GM23338 (cell line): ENCODE measurements at regions not wholly inside any gene's neighbourhood (a gene's known extent, or its start where the extent isn't known, plus 50 kb on each side); places are given as distances from the start of the nearest gene placed in this dataset.

Source experiments
- ATAC-seq: fragments of 200-7000 bp; cut with Tn5 transposase; 3 replicates; pipeline ENCODE4 v1.9.1; 2020
- DNase-seq: peaks from one replicate; pipeline ENCODE4 v3.0.0-alpha.2; 2015; ENCODE audit warnings: low spot score
- H2AFZ ChIP-seq: fragments of 200-600 bp; sonication (generic); 2 replicates; pipeline ENCODE4 v1.8.0; 2016; ENCODE audit warnings: antibody characterized with exemption, mild to moderate bottlenecking, moderate library complexity
- H3F3A ChIP-seq: fragments of 200-600 bp; sonication (generic); replicated peaks from 2 replicates; pipeline ENCODE4 v1.8.0; 2017; ENCODE audit warnings: antibody characterized with exemption, mixed run types, low read depth
- H3K27ac ChIP-seq: fragments of 200-600 bp; sonication (generic); 2 replicates; pipeline ENCODE4 v1.6.1; 2016; ENCODE audit warnings: low read depth
- H3K27me3 ChIP-seq: fragments of 200-600 bp; sonication (generic); 2 replicates; pipeline ENCODE4 v1.8.0; 2016; ENCODE audit warnings: mild to moderate bottlenecking, mixed run types, moderate library complexity; ENCODE audit not compliant: insufficient read depth
- H3K36me3 ChIP-seq: fragments of 200-600 bp; sonication (generic); 2 replicates; pipeline ENCODE4 v1.8.0; 2016; ENCODE audit warnings: mild to moderate bottlenecking; ENCODE audit not compliant: insufficient read depth
- H3K4me1 ChIP-seq: fragments of 200-600 bp; sonication (generic); 2 replicates; pipeline ENCODE4 v1.8.0; 2016; ENCODE audit warnings: mild to moderate bottlenecking, moderate library complexity; ENCODE audit not compliant: insufficient read depth
- H3K4me2 ChIP-seq: fragments of 200-600 bp; sonication (generic); 2 replicates; pipeline ENCODE4 v1.7.1; 2017; ENCODE audit warnings: mixed run types
- H3K4me3 ChIP-seq: fragments of 200-600 bp; sonication (generic); 2 replicates; pipeline ENCODE4 v1.6.1; 2016; ENCODE audit warnings: mixed run types
- H3K79me2 ChIP-seq: fragments of 200-600 bp; sonication (generic); replicated peaks from 2 replicates; pipeline ENCODE4 v1.8.0; 2017; ENCODE audit warnings: mild to moderate bottlenecking; ENCODE audit not compliant: insufficient read depth
- H3K9me2 ChIP-seq: fragments of 200-600 bp; sonication (generic); 2 replicates; pipeline ENCODE4 v1.8.0; 2017; ENCODE audit not compliant: insufficient read depth
- H4K20me1 ChIP-seq: fragments of 200-600 bp; sonication (generic); replicated peaks from 2 replicates; pipeline ENCODE4 v1.8.0; 2017; ENCODE audit warnings: mild to moderate bottlenecking; ENCODE audit not compliant: insufficient read depth
- H3K27ac Mint-ChIP-seq: 2 replicates; pipeline ENCODE4 v1.8.0; 2020; ENCODE audit warnings: inconsistent platforms, mild to moderate bottlenecking, moderate library complexity, mixed read lengths
- H3K27me3 Mint-ChIP-seq: 3 replicates; pipeline ENCODE4 v1.8.0; 2022; ENCODE audit warnings: low read depth, mild to moderate bottlenecking, moderate library complexity, mixed read lengths, inconsistent platforms; ENCODE audit not compliant: insufficient read depth, poor library complexity
- H3K36me3 Mint-ChIP-seq: 3 replicates; pipeline ENCODE4 v1.8.0; 2021; ENCODE audit warnings: low read depth, mild to moderate bottlenecking, inconsistent platforms, moderate library complexity, mixed read lengths
- H3K4me1 Mint-ChIP-seq: 3 replicates; pipeline ENCODE4 v1.8.0; 2020; ENCODE audit warnings: mild to moderate bottlenecking, inconsistent platforms, mixed read lengths
- H3K4me3 Mint-ChIP-seq: 3 replicates; pipeline ENCODE4 v1.8.0; 2021; ENCODE audit warnings: moderate library complexity, mild to moderate bottlenecking, inconsistent platforms, mixed read lengths
- H3K9me3 Mint-ChIP-seq: 3 replicates; pipeline ENCODE4 v1.8.0; 2020; ENCODE audit warnings: moderate library complexity, mild to moderate bottlenecking, inconsistent platforms, mixed read lengths
- EZH2 ChIP-seq: fragments of 200-600 bp; sonication (generic); IDR thresholded peaks from one replicate; pipeline ENCODE4 v1.8.0; 2017; ENCODE audit warnings: antibody characterized with exemption, mild to moderate bottlenecking, low read depth; ENCODE audit not compliant: unreplicated experiment
- EZH2phosphoT487 ChIP-seq: fragments of 200-600 bp; sonication (generic); IDR thresholded peaks from one replicate; pipeline ENCODE4 v1.8.1; 2018; ENCODE audit warnings: antibody characterized with exemption; ENCODE audit not compliant: unreplicated experiment
- JUNB ChIP-seq: IDR thresholded peaks from one replicate; pipeline ENCODE4 v1.6.1; 2016; ENCODE audit warnings: antibody characterized with exemption; ENCODE audit not compliant: unreplicated experiment
- NANOG ChIP-seq: IDR thresholded peaks from 2 replicates; pipeline ENCODE4 v1.6.1; 2016; ENCODE audit warnings: antibody characterized with exemption, borderline replicate concordance
- POLR2AphosphoS5 ChIP-seq: IDR thresholded peaks from 2 replicates; pipeline ENCODE4 v1.6.1; 2016; ENCODE audit warnings: antibody characterized with exemption, low read depth
- STAT1 ChIP-seq: IDR thresholded peaks from one replicate; pipeline ENCODE4 v1.6.1; 2016; ENCODE audit warnings: antibody characterized with exemption; ENCODE audit not compliant: unreplicated experiment
- ZNF114 ChIP-seq: fragments of 250-450 bp; sonication (Bioruptor Pico); IDR thresholded peaks from 2 replicates; pipeline ENCODE4 v1.5.0; 2020; ENCODE audit warnings: mild to moderate bottlenecking, moderate library complexity
- ZNF331 ChIP-seq: fragments of 250-450 bp; sonication (Bioruptor Pico); IDR thresholded peaks from 2 replicates; pipeline ENCODE4 v1.5.0; 2020; ENCODE audit warnings: low read depth, mild to moderate bottlenecking, moderate library complexity
- TF ChIP-seq, protein P1 (sequence below): IDR thresholded peaks from one replicate; pipeline ENCODE4 v1.6.1; 2018; ENCODE audit warnings: antibody characterized with exemption; ENCODE audit not compliant: unreplicated experiment
- TF ChIP-seq, protein P2 (sequence below): IDR thresholded peaks from 2 replicates; pipeline ENCODE4 v1.6.1; 2016; ENCODE audit warnings: antibody characterized with exemption

DNA sequence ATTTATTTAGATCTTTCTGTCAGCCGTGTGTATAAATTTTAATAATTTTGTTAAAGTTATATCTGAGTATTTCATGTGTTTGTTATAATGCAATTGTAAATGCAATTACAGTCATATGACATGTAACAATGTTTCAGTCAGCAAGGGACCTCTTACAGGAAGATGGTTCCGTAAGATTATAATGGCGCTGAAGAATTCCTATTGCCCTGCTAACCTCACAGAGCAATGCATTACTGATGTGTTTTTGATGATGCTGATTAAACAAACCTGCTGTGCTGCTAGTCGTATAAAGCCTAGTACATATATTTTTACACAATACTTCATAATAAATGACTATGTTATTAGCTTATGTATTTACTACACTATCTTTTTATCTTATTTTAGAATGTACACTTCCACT lies 1166.4 kb downstream of the CDH12 start (continued):
- TF ChIP-seq, protein P1, sequence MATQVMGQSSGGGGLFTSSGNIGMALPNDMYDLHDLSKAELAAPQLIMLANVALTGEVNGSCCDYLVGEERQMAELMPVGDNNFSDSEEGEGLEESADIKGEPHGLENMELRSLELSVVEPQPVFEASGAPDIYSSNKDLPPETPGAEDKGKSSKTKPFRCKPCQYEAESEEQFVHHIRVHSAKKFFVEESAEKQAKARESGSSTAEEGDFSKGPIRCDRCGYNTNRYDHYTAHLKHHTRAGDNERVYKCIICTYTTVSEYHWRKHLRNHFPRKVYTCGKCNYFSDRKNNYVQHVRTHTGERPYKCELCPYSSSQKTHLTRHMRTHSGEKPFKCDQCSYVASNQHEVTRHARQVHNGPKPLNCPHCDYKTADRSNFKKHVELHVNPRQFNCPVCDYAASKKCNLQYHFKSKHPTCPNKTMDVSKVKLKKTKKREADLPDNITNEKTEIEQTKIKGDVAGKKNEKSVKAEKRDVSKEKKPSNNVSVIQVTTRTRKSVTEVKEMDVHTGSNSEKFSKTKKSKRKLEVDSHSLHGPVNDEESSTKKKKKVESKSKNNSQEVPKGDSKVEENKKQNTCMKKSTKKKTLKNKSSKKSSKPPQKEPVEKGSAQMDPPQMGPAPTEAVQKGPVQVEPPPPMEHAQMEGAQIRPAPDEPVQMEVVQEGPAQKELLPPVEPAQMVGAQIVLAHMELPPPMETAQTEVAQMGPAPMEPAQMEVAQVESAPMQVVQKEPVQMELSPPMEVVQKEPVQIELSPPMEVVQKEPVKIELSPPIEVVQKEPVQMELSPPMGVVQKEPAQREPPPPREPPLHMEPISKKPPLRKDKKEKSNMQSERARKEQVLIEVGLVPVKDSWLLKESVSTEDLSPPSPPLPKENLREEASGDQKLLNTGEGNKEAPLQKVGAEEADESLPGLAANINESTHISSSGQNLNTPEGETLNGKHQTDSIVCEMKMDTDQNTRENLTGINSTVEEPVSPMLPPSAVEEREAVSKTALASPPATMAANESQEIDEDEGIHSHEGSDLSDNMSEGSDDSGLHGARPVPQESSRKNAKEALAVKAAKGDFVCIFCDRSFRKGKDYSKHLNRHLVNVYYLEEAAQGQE = no peak
- TF ChIP-seq EZH2 = no peak
- TF ChIP-seq POLR2AphosphoS5 = no peak
- TF ChIP-seq JUNB = no peak

DNA sequence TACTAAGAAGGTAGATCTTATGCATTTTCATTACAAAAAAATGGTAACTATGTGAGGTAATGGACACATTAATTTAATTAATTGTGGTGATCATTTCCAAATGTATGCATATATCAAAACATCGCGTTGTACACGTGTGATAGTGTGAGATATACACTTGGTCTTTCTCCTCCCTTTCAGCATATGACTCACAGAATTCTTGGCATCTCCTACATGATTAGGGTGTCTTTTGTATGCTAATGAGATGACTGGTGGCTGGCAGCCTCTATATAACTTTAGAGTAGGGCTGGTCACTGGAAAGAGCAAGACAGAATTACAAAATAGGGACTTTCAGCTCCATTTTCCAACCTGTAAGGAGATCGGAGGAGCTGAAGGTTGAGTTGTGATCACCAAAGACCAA lies 1167.6 kb downstream of the CDH12 start:
- no peak overlapping the region for H3K27ac ChIP-seq
- H3F3A ChIP-seq = no peaks in the 10 kb centered on the region
- H3K27me3 ChIP-seq = no peaks in the 10 kb centered on the region
- Mint-ChIP-seq H3K9me3 (no peaks in the 10 kb centered on the region), H3K4me3 (no peak overlapping the region), H3K27ac (no peak overlapping the region), H3K4me1 (peaks cover 5% of the 10 kb centered on the region; the same call in 1 of the 3 replicates), H3K27me3 (no peaks in the 10 kb centered on the region), H3K36me3 (no peaks in the 10 kb centered on the region)
- TF ChIP-seq POLR2AphosphoS5 (no peak), EZH2phosphoT487 (no peak)
- TF ChIP-seq, protein P2, sequence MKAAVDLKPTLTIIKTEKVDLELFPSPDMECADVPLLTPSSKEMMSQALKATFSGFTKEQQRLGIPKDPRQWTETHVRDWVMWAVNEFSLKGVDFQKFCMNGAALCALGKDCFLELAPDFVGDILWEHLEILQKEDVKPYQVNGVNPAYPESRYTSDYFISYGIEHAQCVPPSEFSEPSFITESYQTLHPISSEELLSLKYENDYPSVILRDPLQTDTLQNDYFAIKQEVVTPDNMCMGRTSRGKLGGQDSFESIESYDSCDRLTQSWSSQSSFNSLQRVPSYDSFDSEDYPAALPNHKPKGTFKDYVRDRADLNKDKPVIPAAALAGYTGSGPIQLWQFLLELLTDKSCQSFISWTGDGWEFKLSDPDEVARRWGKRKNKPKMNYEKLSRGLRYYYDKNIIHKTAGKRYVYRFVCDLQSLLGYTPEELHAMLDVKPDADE = no peak
- DNase-seq (no peak), ATAC-seq (no peak)
- no peaks in the 10 kb centered on the region for H3K4me1 ChIP-seq
- H2AFZ ChIP-seq = no peak overlapping the region
- no peaks in the 10 kb centered on the region for H3K79me2 ChIP-seq
- no peaks in the 10 kb centered on the region for H3K36me3 ChIP-seq
- no peaks in the 10 kb centered on the region for H4K20me1 ChIP-seq
- H3K4me2 ChIP-seq = no peak overlapping the region
- no peak overlapping the region for H3K4me3 ChIP-seq
- H3K9me2 ChIP-seq = peaks cover 6% of the 10 kb centered on the region; the same call in 1 of the 2 replicates

DNA sequence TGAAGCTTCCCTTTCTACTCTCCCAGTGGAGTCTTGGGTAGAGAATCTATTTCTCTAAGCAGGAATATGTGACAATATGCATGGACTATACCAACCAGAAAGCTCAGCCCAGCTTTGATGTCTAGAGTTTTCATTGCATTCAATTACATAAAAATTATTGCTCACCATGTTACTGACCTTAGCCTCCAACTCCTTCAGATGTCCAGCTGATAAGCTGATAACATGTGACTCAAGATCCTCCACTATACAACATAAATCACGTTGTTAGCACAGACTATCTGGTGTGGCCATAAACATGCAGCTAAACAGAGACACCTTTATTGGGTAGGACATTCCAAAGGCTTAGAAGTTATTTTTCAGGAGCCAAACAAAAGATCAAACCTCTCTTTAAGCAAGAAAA lies 1168.2 kb downstream of the CDH12 start:
- Histone ChIP-seq H3K36me3 (no peaks in the 10 kb centered on the region), H3K79me2 (no peaks in the 10 kb centered on the region), H3K27me3 (no peaks in the 10 kb centered on the region), H3F3A (no peaks in the 10 kb centered on the region), H3K4me1 (no peaks in the 10 kb centered on the region), H3K4me2 (no peak overlapping the region), H2AFZ (no peak overlapping the region; the same call in 1 of the 2 replicates), H3K4me3 (no peak overlapping the region), H4K20me1 (no peaks in the 10 kb centered on the region), H3K27ac (no peak overlapping the region), H3K9me2 (peaks cover 6% of the 10 kb centered on the region; the same call in 1 of the 2 replicates)
- no peak overlapping the region for H3K4me3 Mint-ChIP-seq
- no peaks in the 10 kb centered on the region for H3K9me3 Mint-ChIP-seq
- ATAC-seq = no peak
- H3K27me3 Mint-ChIP-seq = no peaks in the 10 kb centered on the region
- peaks cover 5% of the 10 kb centered on the region; the same call in 1 of the 3 replicates for H3K4me1 Mint-ChIP-seq
- no peak for DNase-seq
- no peaks in the 10 kb centered on the region for H3K36me3 Mint-ChIP-seq
- H3K27ac Mint-ChIP-seq = no peak overlapping the region
- TF ChIP-seq, protein P1 = no peak
- TF ChIP-seq, protein P2 = no peak
- TF ChIP-seq EZH2phosphoT487 (no peak), NANOG (no peak), JUNB (no peak), ZNF331 (no peak), POLR2AphosphoS5 (no peak), ZNF114 (CRISPR knock-in tag) (no peak), STAT1 (no peak)
